SK-N-SH treated with all-trans-retinoic acid at 6 μM for 48 hours (cell line): ENCODE measurements at regions not wholly inside any gene's neighbourhood (a gene's known extent, or its start where the extent isn't known, plus 50 kb on each side); places are given as distances from the start of the nearest gene placed in this dataset.

ENCODE experiments used
- ATAC-seq: fragments of 200-7000 bp; cut with Tn5 transposase; 3 replicates; pipeline ENCODE4 v1.9.1; 2020; ENCODE audit warnings: mild to moderate bottlenecking, moderate library complexity
- ARNTL ChIP-seq: fragments of 450-650 bp; formaldehyde crosslinking; IDR thresholded peaks from 2 replicates; pipeline ENCODE4 v1.5.0; 2020; ENCODE audit warnings: low read depth, mild to moderate bottlenecking, moderate library complexity, borderline replicate concordance
- BACH2 ChIP-seq: fragments of 250-450 bp; sonication (Bioruptor Pico); IDR thresholded peaks from 2 replicates; pipeline ENCODE4 v1.9.0; 2021; ENCODE audit warnings: mild to moderate bottlenecking, borderline replicate concordance
- CSDC2 ChIP-seq: fragments of 250-450 bp; sonication (Bioruptor Pico); IDR thresholded peaks from 2 replicates; pipeline ENCODE4 v1.5.0; 2020; ENCODE audit warnings: mild to moderate bottlenecking, moderate library complexity
- ESRRG ChIP-seq: fragments of 250-450 bp; sonication (Bioruptor Pico); IDR thresholded peaks from 2 replicates; pipeline ENCODE4 v1.6.1; 2021; ENCODE audit warnings: mild to moderate bottlenecking
- GLIS3 ChIP-seq: fragments of 250-450 bp; sonication (Bioruptor Pico); IDR thresholded peaks from 2 replicates; pipeline ENCODE4 v1.5.0; 2020; ENCODE audit warnings: mild to moderate bottlenecking, moderate library complexity
- ISL1 ChIP-seq: fragments of 250-450 bp; sonication (Bioruptor Pico); IDR thresholded peaks from 2 replicates; pipeline ENCODE4 v2.1.2; 2022; ENCODE audit warnings: mild to moderate bottlenecking, moderate library complexity
- OSR1 ChIP-seq: fragments of 250-450 bp; sonication (Bioruptor Pico); IDR thresholded peaks from 2 replicates; pipeline ENCODE4 v1.8.0; 2022; ENCODE audit warnings: moderate library complexity, mild to moderate bottlenecking, inconsistent platforms
- PPARA ChIP-seq: fragments of 250-450 bp; sonication (Bioruptor Pico); IDR thresholded peaks from 2 replicates; pipeline ENCODE4 v1.5.0; 2020; ENCODE audit warnings: mild to moderate bottlenecking, borderline replicate concordance
- RARB ChIP-seq: fragments of 250-450 bp; sonication (Bioruptor Pico); IDR thresholded peaks from 2 replicates; pipeline ENCODE4 v1.8.0; 2021; ENCODE audit warnings: mild to moderate bottlenecking, moderate library complexity
- TCF4 ChIP-seq: fragments of 250-450 bp; sonication (Bioruptor Pico); IDR thresholded peaks from 2 replicates; pipeline ENCODE4 v1.8.0; 2021; ENCODE audit warnings: mild to moderate bottlenecking, moderate library complexity, borderline replicate concordance
- ZFP3 ChIP-seq: fragments of 250-450 bp; sonication (Bioruptor Pico); IDR thresholded peaks from 2 replicates; pipeline ENCODE4 v1.5.0; 2020; ENCODE audit warnings: mild to moderate bottlenecking, moderate library complexity
- ZFP30 ChIP-seq: fragments of 450-650 bp; formaldehyde crosslinking; IDR thresholded peaks from 2 replicates; pipeline ENCODE4 v1.5.0; 2022; ENCODE audit warnings: mild to moderate bottlenecking, moderate library complexity
- ZNF565 ChIP-seq: fragments of 450-650 bp; formaldehyde crosslinking; conservative IDR thresholded peaks from 2 replicates; pipeline ENCODE4 v1.5.0; 2020; ENCODE audit warnings: low read depth, mild to moderate bottlenecking, moderate library complexity
- ZNF70 ChIP-seq: fragments of 450-650 bp; formaldehyde crosslinking; IDR thresholded peaks from 2 replicates; pipeline ENCODE4 v1.5.0; 2020; ENCODE audit warnings: mild to moderate bottlenecking, moderate library complexity
- ZNF8 ChIP-seq: fragments of 450-650 bp; formaldehyde crosslinking; IDR thresholded peaks from 2 replicates; pipeline ENCODE4 v1.5.0; 2020; ENCODE audit warnings: mild to moderate bottlenecking, moderate library complexity
- TF ChIP-seq, protein P1 (sequence below): fragments of 250-450 bp; sonication (Bioruptor Pico); IDR thresholded peaks from 2 replicates; pipeline ENCODE4 v1.5.0; 2020; ENCODE audit warnings: mild to moderate bottlenecking, moderate library complexity
- TF ChIP-seq, protein P2 (sequence below): fragments of 250-450 bp; sonication (Bioruptor Pico); IDR thresholded peaks from 2 replicates; pipeline ENCODE4 v1.5.1; 2020; ENCODE audit warnings: low read depth, mild to moderate bottlenecking, moderate library complexity
- TF ChIP-seq, protein P3 (sequence below): fragments of 250-450 bp; sonication (Bioruptor Pico); IDR thresholded peaks from 2 replicates; pipeline ENCODE4 v1.8.0; 2020; ENCODE audit warnings: mild to moderate bottlenecking, moderate library complexity, borderline replicate concordance
- TF ChIP-seq, protein P4 (sequence below): fragments of 250-450 bp; sonication (Bioruptor Pico); IDR thresholded peaks from 2 replicates; pipeline ENCODE4 v1.8.0; 2021; ENCODE audit warnings: low read depth, mild to moderate bottlenecking, moderate library complexity, borderline replicate concordance
- TF ChIP-seq, protein P5 (sequence below): fragments of 250-450 bp; sonication (Bioruptor Pico); IDR thresholded peaks from 2 replicates; pipeline ENCODE4 v1.5.1; 2021; ENCODE audit warnings: mild to moderate bottlenecking, moderate library complexity

DNA sequence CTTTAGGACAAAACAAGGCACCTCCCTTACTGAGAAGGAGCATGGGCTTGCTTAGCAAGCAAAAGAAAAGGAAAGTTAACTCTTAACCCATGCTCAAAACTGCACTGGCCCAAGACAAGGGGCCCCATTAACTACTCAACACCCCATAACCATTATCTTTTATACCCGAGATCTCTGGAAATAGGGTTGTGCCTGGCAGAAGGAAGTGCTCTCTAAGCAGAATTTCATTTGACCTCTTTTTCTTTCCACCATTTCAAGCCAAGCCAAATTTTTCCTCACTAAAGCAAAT lies 167.2 kb downstream of the RASEF start:
- ATAC-seq, result no peak
- no peak for TF ChIP-seq ZNF70
- TF ChIP-seq, protein P1, sequence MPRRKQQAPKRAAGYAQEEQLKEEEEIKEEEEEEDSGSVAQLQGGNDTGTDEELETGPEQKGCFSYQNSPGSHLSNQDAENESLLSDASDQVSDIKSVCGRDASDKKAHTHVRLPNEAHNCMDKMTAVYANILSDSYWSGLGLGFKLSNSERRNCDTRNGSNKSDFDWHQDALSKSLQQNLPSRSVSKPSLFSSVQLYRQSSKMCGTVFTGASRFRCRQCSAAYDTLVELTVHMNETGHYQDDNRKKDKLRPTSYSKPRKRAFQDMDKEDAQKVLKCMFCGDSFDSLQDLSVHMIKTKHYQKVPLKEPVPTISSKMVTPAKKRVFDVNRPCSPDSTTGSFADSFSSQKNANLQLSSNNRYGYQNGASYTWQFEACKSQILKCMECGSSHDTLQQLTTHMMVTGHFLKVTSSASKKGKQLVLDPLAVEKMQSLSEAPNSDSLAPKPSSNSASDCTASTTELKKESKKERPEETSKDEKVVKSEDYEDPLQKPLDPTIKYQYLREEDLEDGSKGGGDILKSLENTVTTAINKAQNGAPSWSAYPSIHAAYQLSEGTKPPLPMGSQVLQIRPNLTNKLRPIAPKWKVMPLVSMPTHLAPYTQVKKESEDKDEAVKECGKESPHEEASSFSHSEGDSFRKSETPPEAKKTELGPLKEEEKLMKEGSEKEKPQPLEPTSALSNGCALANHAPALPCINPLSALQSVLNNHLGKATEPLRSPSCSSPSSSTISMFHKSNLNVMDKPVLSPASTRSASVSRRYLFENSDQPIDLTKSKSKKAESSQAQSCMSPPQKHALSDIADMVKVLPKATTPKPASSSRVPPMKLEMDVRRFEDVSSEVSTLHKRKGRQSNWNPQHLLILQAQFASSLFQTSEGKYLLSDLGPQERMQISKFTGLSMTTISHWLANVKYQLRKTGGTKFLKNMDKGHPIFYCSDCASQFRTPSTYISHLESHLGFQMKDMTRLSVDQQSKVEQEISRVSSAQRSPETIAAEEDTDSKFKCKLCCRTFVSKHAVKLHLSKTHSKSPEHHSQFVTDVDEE (CRISPR knock-in tag), result no peak
- no peak for TF ChIP-seq TCF4 (CRISPR knock-in tag)
- no peak for TF ChIP-seq ZFP3
- no peak for TF ChIP-seq ARNTL (CRISPR knock-in tag)
- TF ChIP-seq, protein P2, sequence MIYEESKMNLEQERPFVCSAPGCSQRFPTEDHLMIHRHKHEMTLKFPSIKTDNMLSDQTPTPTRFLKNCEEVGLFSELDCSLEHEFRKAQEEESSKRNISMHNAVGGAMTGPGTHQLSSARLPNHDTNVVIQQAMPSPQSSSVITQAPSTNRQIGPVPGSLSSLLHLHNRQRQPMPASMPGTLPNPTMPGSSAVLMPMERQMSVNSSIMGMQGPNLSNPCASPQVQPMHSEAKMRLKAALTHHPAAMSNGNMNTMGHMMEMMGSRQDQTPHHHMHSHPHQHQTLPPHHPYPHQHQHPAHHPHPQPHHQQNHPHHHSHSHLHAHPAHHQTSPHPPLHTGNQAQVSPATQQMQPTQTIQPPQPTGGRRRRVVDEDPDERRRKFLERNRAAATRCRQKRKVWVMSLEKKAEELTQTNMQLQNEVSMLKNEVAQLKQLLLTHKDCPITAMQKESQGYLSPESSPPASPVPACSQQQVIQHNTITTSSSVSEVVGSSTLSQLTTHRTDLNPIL (CRISPR knock-in tag), result no peak
- TF ChIP-seq ISL1 (CRISPR knock-in tag), result no peak
- TF ChIP-seq, protein P3, sequence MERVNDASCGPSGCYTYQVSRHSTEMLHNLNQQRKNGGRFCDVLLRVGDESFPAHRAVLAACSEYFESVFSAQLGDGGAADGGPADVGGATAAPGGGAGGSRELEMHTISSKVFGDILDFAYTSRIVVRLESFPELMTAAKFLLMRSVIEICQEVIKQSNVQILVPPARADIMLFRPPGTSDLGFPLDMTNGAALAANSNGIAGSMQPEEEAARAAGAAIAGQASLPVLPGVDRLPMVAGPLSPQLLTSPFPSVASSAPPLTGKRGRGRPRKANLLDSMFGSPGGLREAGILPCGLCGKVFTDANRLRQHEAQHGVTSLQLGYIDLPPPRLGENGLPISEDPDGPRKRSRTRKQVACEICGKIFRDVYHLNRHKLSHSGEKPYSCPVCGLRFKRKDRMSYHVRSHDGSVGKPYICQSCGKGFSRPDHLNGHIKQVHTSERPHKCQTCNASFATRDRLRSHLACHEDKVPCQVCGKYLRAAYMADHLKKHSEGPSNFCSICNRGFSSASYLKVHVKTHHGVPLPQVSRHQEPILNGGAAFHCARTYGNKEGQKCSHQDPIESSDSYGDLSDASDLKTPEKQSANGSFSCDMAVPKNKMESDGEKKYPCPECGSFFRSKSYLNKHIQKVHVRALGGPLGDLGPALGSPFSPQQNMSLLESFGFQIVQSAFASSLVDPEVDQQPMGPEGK (CRISPR knock-in tag), result no peak
- TF ChIP-seq CSDC2 (CRISPR knock-in tag), result no peak
- TF ChIP-seq BACH2 (CRISPR knock-in tag), result no peak
- no peak for TF ChIP-seq RARB (CRISPR knock-in tag)
- TF ChIP-seq GLIS3, result no peak
- TF ChIP-seq ESRRG (CRISPR knock-in tag), result no peak
- TF ChIP-seq ZNF565 (CRISPR knock-in tag), result no peak
- no peak for TF ChIP-seq PPARA (CRISPR knock-in tag)
- TF ChIP-seq, protein P4, sequence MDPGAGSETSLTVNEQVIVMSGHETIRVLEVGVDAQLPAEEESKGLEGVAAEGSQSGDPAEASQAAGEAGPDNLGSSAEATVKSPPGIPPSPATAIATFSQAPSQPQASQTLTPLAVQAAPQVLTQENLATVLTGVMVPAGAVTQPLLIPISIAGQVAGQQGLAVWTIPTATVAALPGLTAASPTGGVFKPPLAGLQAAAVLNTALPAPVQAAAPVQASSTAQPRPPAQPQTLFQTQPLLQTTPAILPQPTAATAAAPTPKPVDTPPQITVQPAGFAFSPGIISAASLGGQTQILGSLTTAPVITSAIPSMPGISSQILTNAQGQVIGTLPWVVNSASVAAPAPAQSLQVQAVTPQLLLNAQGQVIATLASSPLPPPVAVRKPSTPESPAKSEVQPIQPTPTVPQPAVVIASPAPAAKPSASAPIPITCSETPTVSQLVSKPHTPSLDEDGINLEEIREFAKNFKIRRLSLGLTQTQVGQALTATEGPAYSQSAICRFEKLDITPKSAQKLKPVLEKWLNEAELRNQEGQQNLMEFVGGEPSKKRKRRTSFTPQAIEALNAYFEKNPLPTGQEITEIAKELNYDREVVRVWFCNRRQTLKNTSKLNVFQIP (CRISPR knock-in tag), result no peak
- TF ChIP-seq ZFP30 (CRISPR knock-in tag), result no peak
- TF ChIP-seq OSR1 (CRISPR knock-in tag), result no peak

DNA sequence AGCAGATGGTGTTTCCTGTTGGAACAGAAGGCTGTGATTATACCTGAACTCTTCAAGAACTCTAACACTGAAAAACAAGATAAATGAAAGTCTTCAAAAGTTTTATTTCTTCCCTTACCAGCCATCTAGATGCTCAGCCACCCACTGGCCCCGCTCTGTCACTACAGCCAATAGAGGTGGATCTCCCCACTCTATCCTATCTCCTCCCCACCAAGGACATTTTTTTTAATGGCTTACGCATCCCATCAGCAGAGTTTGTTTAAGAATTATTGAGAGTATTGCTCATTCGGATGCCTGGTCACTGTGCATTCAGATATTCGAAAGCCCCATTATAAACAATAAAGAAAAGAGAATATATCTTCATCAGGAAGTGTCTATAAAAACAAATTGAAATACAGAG lies 159.4 kb downstream of the RASEF start:
- ATAC-seq, result no peak
- TF ChIP-seq ZNF8 (no peak), GLIS3 (no peak), ZFP3 (no peak), TCF4 (CRISPR knock-in tag) (no peak), ESRRG (CRISPR knock-in tag) (no peak), ZNF565 (CRISPR knock-in tag) (no peak)
- TF ChIP-seq, protein P5, sequence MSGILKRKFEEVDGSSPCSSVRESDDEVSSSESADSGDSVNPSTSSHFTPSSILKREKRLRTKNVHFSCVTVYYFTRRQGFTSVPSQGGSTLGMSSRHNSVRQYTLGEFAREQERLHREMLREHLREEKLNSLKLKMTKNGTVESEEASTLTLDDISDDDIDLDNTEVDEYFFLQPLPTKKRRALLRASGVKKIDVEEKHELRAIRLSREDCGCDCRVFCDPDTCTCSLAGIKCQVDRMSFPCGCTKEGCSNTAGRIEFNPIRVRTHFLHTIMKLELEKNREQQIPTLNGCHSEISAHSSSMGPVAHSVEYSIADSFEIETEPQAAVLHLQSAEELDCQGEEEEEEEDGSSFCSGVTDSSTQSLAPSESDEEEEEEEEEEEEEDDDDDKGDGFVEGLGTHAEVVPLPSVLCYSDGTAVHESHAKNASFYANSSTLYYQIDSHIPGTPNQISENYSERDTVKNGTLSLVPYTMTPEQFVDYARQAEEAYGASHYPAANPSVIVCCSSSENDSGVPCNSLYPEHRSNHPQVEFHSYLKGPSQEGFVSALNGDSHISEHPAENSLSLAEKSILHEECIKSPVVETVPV, result no peak
- TF ChIP-seq, protein P4 (CRISPR knock-in tag), result no peak
- TF ChIP-seq, all 23 proteins: peak for 0

DNA sequence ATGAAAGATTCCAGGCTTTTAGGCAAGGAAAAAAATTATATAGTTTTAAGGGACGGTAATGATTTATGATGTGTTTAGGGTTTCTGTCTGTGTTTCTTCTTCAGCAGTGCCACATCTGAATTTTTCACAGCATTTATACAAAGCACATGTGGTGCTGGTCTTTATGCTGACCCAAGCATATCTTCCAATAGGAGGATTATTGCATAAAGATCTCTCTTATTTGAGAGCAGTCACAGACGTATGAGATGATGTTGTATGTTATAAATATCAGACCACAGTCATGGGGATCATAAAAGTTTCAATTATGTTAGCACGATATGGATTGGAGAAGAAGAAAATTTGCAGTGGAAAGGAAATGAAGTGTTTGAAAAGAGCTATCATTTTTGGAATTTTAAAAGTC lies 150.9 kb downstream of the RASEF start:
- no peak for ATAC-seq
- TF ChIP-seq, protein P5, result no peak
- TF ChIP-seq ZNF565 (CRISPR knock-in tag) (no peak), ESRRG (CRISPR knock-in tag) (no peak), ZNF70 (no peak), BACH2 (CRISPR knock-in tag) (no peak), RARB (CRISPR knock-in tag) (no peak), CSDC2 (CRISPR knock-in tag) (no peak), TCF4 (CRISPR knock-in tag) (no peak)
- TF ChIP-seq, protein P1 (CRISPR knock-in tag), result no peak
- TF ChIP-seq, all 23 proteins: peak for 0
